Endothelial cell of umbilical vein (primary cell): ENCODE measurements at regions not wholly inside any gene's neighbourhood (a gene's known extent, or its start where the extent isn't known, plus 50 kb on each side); places are given as distances from the start of the nearest gene placed in this dataset.

Source experiments
- BruUV-seq: library from RNA; stranded (reverse); fragments of 400-500 nt; replicated peaks from 2 replicates; lab custom pipeline; 2021; lab: Mats Ljungman, UMichigan
- CTCF ChIA-PET: fragments of 300-600, 350-600 bp; sonication (Branson Sonifier 250); formaldehyde crosslinking; loops from one replicate; lab custom pipeline; 2021; ENCODE audit warnings: antibody characterized with exemption, inconsistent platforms; lab: Charles Lee
- POLR2A ChIA-PET: fragments of 300-600, 350-600 bp; sonication (Branson Sonifier 250); formaldehyde crosslinking; loops from one replicate; lab custom pipeline; 2021; ENCODE audit warnings: antibody characterized with exemption, inconsistent platforms; lab: Charles Lee
- DNase-seq: peaks from one replicate; pipeline ENCODE4 v3.0.0-alpha.2; 2011; ENCODE audit warnings: low read depth, low spot score
- FAIRE-seq: peaks from 2 replicates; lab custom pipeline; 2011; peaks lifted over from hg19 to GRCh38; lab: Jason Lieb, UNC
- H2AFZ ChIP-seq: 2 replicates; pipeline ENCODE4 v1.6.0; 2012; ENCODE audit warnings: low read depth, low read length, control low read depth, inconsistent platforms
- H3K27ac ChIP-seq: 2 replicates; pipeline ENCODE4 v1.5.1; 2011; ENCODE audit warnings: low read depth, mild to moderate bottlenecking, control low read depth, low read length, moderate library complexity; ENCODE audit not compliant: insufficient read depth
- H3K27me3 ChIP-seq, 2 experiments: 2 replicates each; pipeline versions ENCODE4 v1.6.0 to v1.6.1; 2011; ENCODE audit warnings: low read length in 2 of 2, mixed read lengths in 1 of 2; ENCODE audit not compliant: control insufficient read depth in 2 of 2, insufficient read depth in 2 of 2
- H3K36me3 ChIP-seq, 2 experiments: 2 replicates in 1 of 2; 3 replicates in 1 of 2; pipeline ENCODE4 v1.5.1; 2011; ENCODE audit warnings: low read length in 2 of 2, mild to moderate bottlenecking in 1 of 2, moderate library complexity in 1 of 2; ENCODE audit not compliant: control insufficient read depth in 2 of 2, insufficient read depth in 2 of 2; ENCODE audit errors: extremely low read depth in 1 of 2
- H3K4me1 ChIP-seq: 3 replicates; pipeline ENCODE4 v1.5.1; 2011; ENCODE audit warnings: mild to moderate bottlenecking, low read length; ENCODE audit not compliant: control insufficient read depth, insufficient read depth; ENCODE audit errors: extremely low read depth
- H3K4me2 ChIP-seq: 2 replicates; pipeline ENCODE4 v1.6.1; 2011; ENCODE audit warnings: low read length, control low read depth, mixed read lengths; ENCODE audit not compliant: insufficient read depth
- H3K4me3 ChIP-seq, 3 experiments: fragments of 200-600 bp in 1 of 3; sonication (generic), shearing (Covaris generic) in 1 of 3; replicated peaks in 1 of 3; 2 replicates each; pipeline ENCODE4 v1.5.1; 2011 to 2016; ENCODE audit warnings: control low read depth in 3 of 3, low read length in 3 of 3, mild to moderate bottlenecking in 2 of 3, inconsistent platforms in 1 of 3, low read depth in 1 of 3, moderate library complexity in 1 of 3; ENCODE audit not compliant: insufficient read depth in 1 of 3
- H3K79me2 ChIP-seq: 2 replicates; pipeline ENCODE4 v1.6.0; 2012; ENCODE audit warnings: low read length, inconsistent platforms; ENCODE audit not compliant: control insufficient read depth, insufficient read depth
- H3K9ac ChIP-seq: replicated peaks from 2 replicates; pipeline ENCODE3; 2011; ENCODE audit warnings: low read length, control low read depth; ENCODE audit not compliant: insufficient read depth; ENCODE audit errors: extremely low read depth
- H3K9me1 ChIP-seq: replicated peaks from 3 replicates; pipeline ENCODE4 v1.6.0; 2011; ENCODE audit warnings: mild to moderate bottlenecking, low read length; ENCODE audit not compliant: control insufficient read depth, insufficient read depth; ENCODE audit errors: extremely low read depth
- H3K9me3 ChIP-seq: replicated peaks from 2 replicates; pipeline ENCODE4 v1.5.1; 2012; ENCODE audit warnings: low read length, inconsistent platforms; ENCODE audit not compliant: control insufficient read depth, insufficient read depth
- H4K20me1 ChIP-seq: replicated peaks from 2 replicates; pipeline ENCODE3; 2011; ENCODE audit warnings: mild to moderate bottlenecking, low read length; ENCODE audit not compliant: control insufficient read depth, insufficient read depth; ENCODE audit errors: extremely low read depth
- CTCF ChIP-seq, 2 donors: IDR thresholded peaks; 1 replicate in 1 of 2; 2 replicates in 1 of 2; pipeline ENCODE4 v1.5.1; 2011; ENCODE audit warnings: low read length in 2 of 2, mild to moderate bottlenecking in 2 of 2, moderate library complexity in 2 of 2, control low read depth in 1 of 2, inconsistent platforms in 1 of 2, low read depth in 1 of 2; ENCODE audit not compliant: insufficient read depth in 1 of 2; ENCODE audit errors: extremely low read depth in 1 of 2
- EZH2 ChIP-seq: IDR thresholded peaks from 2 replicates; pipeline ENCODE4 v1.6.1; 2012; ENCODE audit warnings: borderline replicate concordance, low read depth, mild to moderate bottlenecking, moderate library complexity, low read length, inconsistent platforms; ENCODE audit not compliant: severe bottlenecking
- FOS ChIP-seq: IDR thresholded peaks from 2 replicates; pipeline ENCODE4 v1.6.1; 2011; ENCODE audit warnings: mild to moderate bottlenecking, low read length, moderate library complexity, borderline replicate concordance; ENCODE audit not compliant: insufficient read depth
- GATA2 ChIP-seq: IDR thresholded peaks from 2 replicates; pipeline ENCODE4 v1.7.0; 2011; ENCODE audit warnings: low read depth, mild to moderate bottlenecking, moderate library complexity, mixed read lengths, low read length; ENCODE audit not compliant: insufficient read length, insufficient read depth
- JUN ChIP-seq: IDR thresholded peaks from 2 replicates; pipeline ENCODE4 v1.6.1; 2011; ENCODE audit warnings: borderline replicate concordance, low read depth; ENCODE audit not compliant: insufficient read length, insufficient read depth
- MAX ChIP-seq: IDR thresholded peaks from 2 replicates; pipeline ENCODE4 v1.6.1; 2011; ENCODE audit not compliant: insufficient read depth, insufficient read length
- MYC ChIP-seq: IDR thresholded peaks from one replicate; pipeline ENCODE4 v1.6.1; 2011; ENCODE audit warnings: mild to moderate bottlenecking, low read depth, low read length
- POLR2A ChIP-seq: IDR thresholded peaks from 2 replicates; pipeline ENCODE4 v1.6.1; 2012; ENCODE audit warnings: low read depth, mild to moderate bottlenecking, control low read depth, low read length
- POLR2AphosphoS5 ChIP-seq: IDR thresholded peaks from 2 replicates; pipeline ENCODE4 v1.6.1; 2012; ENCODE audit warnings: low read depth, mild to moderate bottlenecking, control low read depth, low read length, moderate library complexity; ENCODE audit not compliant: insufficient read depth
- dilution Hi-C: fragments of 300-500 bp; cut with MboI; formaldehyde crosslinking; loops from one replicate; pipeline ENCODE4 v1.15.0; 2019; ENCODE audit warnings: low sequenced_read_pairs; ENCODE audit not compliant: extremely low pct_ligation_motif_present
- intact Hi-C: fragments of 100-400 bp; cut with micrococcal nuclease; formaldehyde crosslinking; loops from one replicate; pipeline ENCODE4 v1.10.0; 2022

DNA sequence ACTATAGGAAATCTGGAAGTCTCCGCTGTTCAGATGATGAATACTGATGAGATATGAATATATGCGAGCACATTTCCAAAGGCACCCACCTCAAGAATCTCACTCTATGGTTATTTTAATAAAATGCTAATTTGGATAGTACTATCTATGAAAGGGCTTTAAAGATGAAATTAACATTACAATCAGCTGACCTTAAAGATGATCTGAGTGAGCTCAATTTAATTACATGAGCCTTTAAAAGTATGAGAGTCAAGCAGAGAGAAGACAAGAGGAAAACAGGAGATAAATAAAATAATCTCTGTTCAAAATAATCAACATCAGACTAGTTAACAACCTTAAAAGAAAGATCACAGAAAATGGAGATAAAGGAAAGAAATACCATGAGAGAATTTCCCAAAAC, 474.1 kb upstream of the TUSC1 start:
- Histone ChIP-seq H3K4me2 (no peak overlapping the region), H3K9ac (no peak overlapping the region), H3K36me3 (no peaks in the 10 kb centered on the region), H4K20me1 (no peaks in the 10 kb centered on the region), H3K9me1 (no peaks in the 10 kb centered on the region), H3K79me2 (no peaks in the 10 kb centered on the region), H2AFZ (no peak overlapping the region), H3K27me3 (no peaks in the 10 kb centered on the region), H3K4me1 (no peaks in the 10 kb centered on the region), H3K9me3 (no peaks in the 10 kb centered on the region), H3K27ac (no peak overlapping the region), H3K4me3 (no peak overlapping the region)
- dilution Hi-C loops (no loop called here), intact Hi-C loops (no loop called here)
- POLR2A ChIA-PET: no interaction called here
- no peak for TF ChIP-seq EZH2
- no peak for TF ChIP-seq MAX
- TF ChIP-seq CTCF (IDR thresholded peaks at IDR 0.05; ENCODE audit: extremely low read depth in 1 of 2, insufficient read depth in 1 of 2, low read depth in 1 of 2, low read length in 2 of 2): no peak
- no TSS peak for BruUV-seq
- CTCF ChIA-PET: no interaction called here
- FAIRE-seq: no peak
- DNase-seq: no peak

- no peaks in the 10 kb centered on the region for H3K79me2 ChIP-seq
- no peaks in the 10 kb centered on the region for H4K20me1 ChIP-seq
- intact Hi-C loops: no loop called here
- dilution Hi-C loops: no loop called here
- no peaks in the 10 kb centered on the region for H3K4me1 ChIP-seq
- TF ChIP-seq FOS (no peak), GATA2 (no peak), JUN (no peak), MYC (no peak), POLR2AphosphoS5 (no peak), CTCF (IDR thresholded peaks at IDR 0.05; ENCODE audit: extremely low read depth in 1 of 2, insufficient read depth in 1 of 2, low read depth in 1 of 2, low read length in 2 of 2) (no peak), POLR2A (no peak), EZH2 (no peak), MAX (no peak)
- H3K36me3 ChIP-seq: no peaks in the 10 kb centered on the region
- no peaks in the 10 kb centered on the region for H3K9me3 ChIP-seq
- CTCF ChIA-PET: interaction anchor here (1.2 to 1.3 kb wide), 2 partner anchors 9 to 12 kb away, joined by 3 to 6 read pairs; no protein-coding TSS in a partner anchor
- no peak overlapping the region for H3K9ac ChIP-seq
- no peaks in the 10 kb centered on the region for H3K9me1 ChIP-seq
- POLR2A ChIA-PET: no interaction called here
- H3K4me2 ChIP-seq: no peak overlapping the region
- H3K27me3 ChIP-seq: no peaks in the 10 kb centered on the region
- BruUV-seq: no TSS peak
- no peak for FAIRE-seq
- H3K27ac ChIP-seq: no peak overlapping the region
- DNase-seq: no peak
- H2AFZ ChIP-seq: no peak overlapping the region
- no peak overlapping the region for H3K4me3 ChIP-seq
Measured at GRCh38 chr9:26148128-26148527, 469.9 kb upstream of the TUSC1 start.
